HepG2 (cell line): ENCODE measurements at regions not wholly inside any gene's neighbourhood (a gene's known extent, or its start where the extent isn't known, plus 50 kb on each side); places are given as distances from the start of the nearest gene placed in this dataset.

Source experiments
- ATAD3A ChIP-seq: sonication (generic); formaldehyde crosslinking; IDR thresholded peaks from 2 replicates; pipeline ENCODE4 v1.4.0; 2020; ENCODE audit warnings: missing genetic modification reagents
- RARA ChIP-seq: IDR thresholded peaks from 2 replicates; pipeline ENCODE4 v1.6.1; 2016; ENCODE audit warnings: missing genetic modification reagents, missing compliant biosample characterization
- REXO4 ChIP-seq: sonication (generic); formaldehyde crosslinking; IDR thresholded peaks from 2 replicates; pipeline ENCODE4 v1.8.0; 2022; ENCODE audit warnings: missing genetic modification reagents, mild to moderate bottlenecking, borderline replicate concordance
- SIX1 ChIP-seq: sonication (generic); formaldehyde crosslinking; IDR thresholded peaks from 2 replicates; pipeline ENCODE4 v1.4.0; 2020; ENCODE audit warnings: missing genetic modification reagents, borderline replicate concordance
- SP4 ChIP-seq: sonication (generic); formaldehyde crosslinking; IDR thresholded peaks from 2 replicates; pipeline ENCODE4 v1.8.1; 2023; ENCODE audit warnings: mild to moderate bottlenecking, missing genetic modification reagents
- XRCC5 ChIP-seq: fragments of 200-400 bp; formaldehyde crosslinking; optimal IDR thresholded peaks from 2 replicates; pipeline ENCODE3; 2017; ENCODE audit warnings: mild to moderate bottlenecking, low read length
- YEATS2 ChIP-seq: sonication (generic); formaldehyde crosslinking; IDR thresholded peaks from 2 replicates; pipeline ENCODE4 v1.4.0; 2020; ENCODE audit warnings: missing genetic modification reagents, borderline replicate concordance
- ZIK1 ChIP-seq: sonication (generic); formaldehyde crosslinking; IDR thresholded peaks from 2 replicates; pipeline ENCODE4 v1.5.0; 2020; ENCODE audit warnings: mild to moderate bottlenecking, low read depth, missing genetic modification reagents, borderline replicate concordance
- TF ChIP-seq, protein P1 (sequence below): sonication (generic); formaldehyde crosslinking; IDR thresholded peaks from 2 replicates; pipeline ENCODE4 v1.5.0; 2020; ENCODE audit warnings: mild to moderate bottlenecking, missing genetic modification reagents, borderline replicate concordance
- TF ChIP-seq, protein P2 (sequence below): fragments of 450-650 bp; IDR thresholded peaks from 2 replicates; pipeline ENCODE4 v1.6.1; 2017; ENCODE audit warnings: mild to moderate bottlenecking
- TF ChIP-seq, protein P3 (sequence below): sonication (generic); formaldehyde crosslinking; IDR thresholded peaks from 2 replicates; pipeline ENCODE4 v1.5.1; 2020; ENCODE audit warnings: missing genetic modification reagents, mild to moderate bottlenecking, borderline replicate concordance

DNA sequence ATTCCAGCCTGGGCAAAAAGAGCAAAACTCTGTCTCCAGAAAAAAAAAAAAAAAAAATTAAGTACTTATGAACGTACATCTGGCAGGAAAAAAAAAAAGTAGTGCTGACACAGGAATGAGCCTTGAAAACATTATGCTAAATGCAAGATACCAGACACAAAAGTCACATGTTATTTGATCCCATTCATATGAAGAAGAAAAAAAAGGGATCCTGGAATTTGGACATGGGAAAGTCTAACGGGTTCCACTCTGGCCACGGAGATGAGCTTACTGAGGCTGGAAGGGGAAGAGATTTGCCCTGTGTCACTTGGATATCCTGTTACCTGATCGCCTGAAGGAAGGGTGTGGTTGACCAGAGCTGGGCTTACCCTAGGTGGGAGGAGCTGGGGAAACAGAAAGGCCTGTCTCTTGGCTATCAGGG lies 251.9 kb downstream of the PARN start (continued):
- TF ChIP-seq, protein P1, sequence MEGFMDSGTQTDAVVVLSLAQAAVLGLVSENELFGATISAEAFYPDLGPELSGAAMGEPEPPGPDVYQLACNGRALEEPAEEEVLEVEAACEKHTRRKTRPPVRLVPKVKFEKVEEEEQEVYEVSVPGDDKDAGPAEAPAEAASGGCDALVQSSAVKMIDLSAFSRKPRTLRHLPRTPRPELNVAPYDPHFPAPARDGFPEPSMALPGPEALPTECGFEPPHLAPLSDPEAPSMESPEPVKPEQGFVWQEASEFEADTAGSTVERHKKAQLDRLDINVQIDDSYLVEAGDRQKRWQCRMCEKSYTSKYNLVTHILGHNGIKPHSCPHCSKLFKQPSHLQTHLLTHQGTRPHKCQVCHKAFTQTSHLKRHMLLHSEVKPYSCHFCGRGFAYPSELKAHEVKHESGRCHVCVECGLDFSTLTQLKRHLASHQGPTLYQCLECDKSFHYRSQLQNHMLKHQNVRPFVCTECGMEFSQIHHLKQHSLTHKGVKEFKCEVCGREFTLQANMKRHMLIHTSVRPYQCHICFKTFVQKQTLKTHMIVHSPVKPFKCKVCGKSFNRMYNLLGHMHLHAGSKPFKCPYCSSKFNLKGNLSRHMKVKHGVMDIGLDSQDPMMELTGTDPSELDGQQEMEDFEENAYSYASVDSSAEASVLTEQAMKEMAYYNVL, result no peak
- TF ChIP-seq SP4 (CRISPR knock-in tag), result no peak
- TF ChIP-seq SIX1 (CRISPR knock-in tag), result peak; percentile 50; the same call in 1 of the 2 replicates
- TF ChIP-seq ATAD3A, result no peak
- TF ChIP-seq ZIK1 (CRISPR knock-in tag), result no peak
- peak; percentile 13 for TF ChIP-seq XRCC5
- no peak for TF ChIP-seq REXO4 (CRISPR knock-in tag)
- TF ChIP-seq, protein P2, sequence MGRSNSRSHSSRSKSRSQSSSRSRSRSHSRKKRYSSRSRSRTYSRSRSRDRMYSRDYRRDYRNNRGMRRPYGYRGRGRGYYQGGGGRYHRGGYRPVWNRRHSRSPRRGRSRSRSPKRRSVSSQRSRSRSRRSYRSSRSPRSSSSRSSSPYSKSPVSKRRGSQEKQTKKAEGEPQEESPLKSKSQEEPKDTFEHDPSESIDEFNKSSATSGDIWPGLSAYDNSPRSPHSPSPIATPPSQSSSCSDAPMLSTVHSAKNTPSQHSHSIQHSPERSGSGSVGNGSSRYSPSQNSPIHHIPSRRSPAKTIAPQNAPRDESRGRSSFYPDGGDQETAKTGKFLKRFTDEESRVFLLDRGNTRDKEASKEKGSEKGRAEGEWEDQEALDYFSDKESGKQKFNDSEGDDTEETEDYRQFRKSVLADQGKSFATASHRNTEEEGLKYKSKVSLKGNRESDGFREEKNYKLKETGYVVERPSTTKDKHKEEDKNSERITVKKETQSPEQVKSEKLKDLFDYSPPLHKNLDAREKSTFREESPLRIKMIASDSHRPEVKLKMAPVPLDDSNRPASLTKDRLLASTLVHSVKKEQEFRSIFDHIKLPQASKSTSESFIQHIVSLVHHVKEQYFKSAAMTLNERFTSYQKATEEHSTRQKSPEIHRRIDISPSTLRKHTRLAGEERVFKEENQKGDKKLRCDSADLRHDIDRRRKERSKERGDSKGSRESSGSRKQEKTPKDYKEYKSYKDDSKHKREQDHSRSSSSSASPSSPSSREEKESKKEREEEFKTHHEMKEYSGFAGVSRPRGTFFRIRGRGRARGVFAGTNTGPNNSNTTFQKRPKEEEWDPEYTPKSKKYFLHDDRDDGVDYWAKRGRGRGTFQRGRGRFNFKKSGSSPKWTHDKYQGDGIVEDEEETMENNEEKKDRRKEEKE, result no peak
- TF ChIP-seq RARA (CRISPR knock-in tag), result 0 out of 2 replicates have a peak, but pooled peaks have one; percentile 3
- TF ChIP-seq YEATS2 (CRISPR knock-in tag), result no peak
- TF ChIP-seq, protein P3, sequence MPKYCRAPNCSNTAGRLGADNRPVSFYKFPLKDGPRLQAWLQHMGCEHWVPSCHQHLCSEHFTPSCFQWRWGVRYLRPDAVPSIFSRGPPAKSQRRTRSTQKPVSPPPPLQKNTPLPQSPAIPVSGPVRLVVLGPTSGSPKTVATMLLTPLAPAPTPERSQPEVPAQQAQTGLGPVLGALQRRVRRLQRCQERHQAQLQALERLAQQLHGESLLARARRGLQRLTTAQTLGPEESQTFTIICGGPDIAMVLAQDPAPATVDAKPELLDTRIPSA (CRISPR knock-in tag), result no peak
